OCI-LY7 (cell line): ENCODE measurements at regions not wholly inside any gene's neighbourhood (a gene's known extent, or its start where the extent isn't known, plus 50 kb on each side); places are given as distances from the start of the nearest gene placed in this dataset.

Source experiments
- EZH2phosphoT487 ChIP-seq: fragments of 200-600 bp; sonication (generic); IDR thresholded peaks from 2 replicates; pipeline ENCODE4 v1.6.1; 2018; ENCODE audit warnings: low read depth, borderline replicate concordance, mild to moderate bottlenecking, mixed run types, antibody characterized with exemption, low read length, moderate library complexity, mixed read lengths
- TF ChIP-seq, protein P1 (sequence below): fragments of 200-600 bp; sonication (generic); conservative IDR thresholded peaks from 2 replicates; pipeline ENCODE4 v1.5.1; 2014; ENCODE audit warnings: mild to moderate bottlenecking, antibody characterized with exemption, low read length, moderate library complexity, mixed read lengths

DNA sequence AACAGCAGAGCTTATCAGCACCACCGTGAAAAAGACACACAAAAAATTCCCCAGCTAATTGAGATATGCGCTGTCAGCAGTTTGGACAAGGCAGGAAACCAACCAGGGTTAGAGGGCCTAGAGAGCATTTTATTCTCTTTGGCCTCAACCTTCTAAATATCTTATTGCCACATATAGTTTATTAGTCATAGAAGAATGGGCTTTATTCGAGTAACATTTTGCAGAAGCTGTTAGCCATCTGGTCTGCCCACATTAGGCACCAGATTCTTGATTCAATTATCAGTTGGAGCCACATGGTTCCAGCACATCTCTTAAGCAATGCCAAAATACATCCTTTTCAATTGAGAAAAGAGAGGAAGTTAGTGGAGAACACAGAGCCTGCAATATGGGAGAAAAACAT, 109.9 kb upstream of the CXADR start:
- TF ChIP-seq, protein P1, sequence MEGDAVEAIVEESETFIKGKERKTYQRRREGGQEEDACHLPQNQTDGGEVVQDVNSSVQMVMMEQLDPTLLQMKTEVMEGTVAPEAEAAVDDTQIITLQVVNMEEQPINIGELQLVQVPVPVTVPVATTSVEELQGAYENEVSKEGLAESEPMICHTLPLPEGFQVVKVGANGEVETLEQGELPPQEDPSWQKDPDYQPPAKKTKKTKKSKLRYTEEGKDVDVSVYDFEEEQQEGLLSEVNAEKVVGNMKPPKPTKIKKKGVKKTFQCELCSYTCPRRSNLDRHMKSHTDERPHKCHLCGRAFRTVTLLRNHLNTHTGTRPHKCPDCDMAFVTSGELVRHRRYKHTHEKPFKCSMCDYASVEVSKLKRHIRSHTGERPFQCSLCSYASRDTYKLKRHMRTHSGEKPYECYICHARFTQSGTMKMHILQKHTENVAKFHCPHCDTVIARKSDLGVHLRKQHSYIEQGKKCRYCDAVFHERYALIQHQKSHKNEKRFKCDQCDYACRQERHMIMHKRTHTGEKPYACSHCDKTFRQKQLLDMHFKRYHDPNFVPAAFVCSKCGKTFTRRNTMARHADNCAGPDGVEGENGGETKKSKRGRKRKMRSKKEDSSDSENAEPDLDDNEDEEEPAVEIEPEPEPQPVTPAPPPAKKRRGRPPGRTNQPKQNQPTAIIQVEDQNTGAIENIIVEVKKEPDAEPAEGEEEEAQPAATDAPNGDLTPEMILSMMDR = no peak
- TF ChIP-seq EZH2phosphoT487 = no peak
